ENCODE measurements at regions not wholly inside any gene's neighbourhood (a gene's known extent, or its start where the extent isn't known, plus 50 kb on each side); places are given as distances from the start of the nearest gene placed in this dataset.

DNA sequence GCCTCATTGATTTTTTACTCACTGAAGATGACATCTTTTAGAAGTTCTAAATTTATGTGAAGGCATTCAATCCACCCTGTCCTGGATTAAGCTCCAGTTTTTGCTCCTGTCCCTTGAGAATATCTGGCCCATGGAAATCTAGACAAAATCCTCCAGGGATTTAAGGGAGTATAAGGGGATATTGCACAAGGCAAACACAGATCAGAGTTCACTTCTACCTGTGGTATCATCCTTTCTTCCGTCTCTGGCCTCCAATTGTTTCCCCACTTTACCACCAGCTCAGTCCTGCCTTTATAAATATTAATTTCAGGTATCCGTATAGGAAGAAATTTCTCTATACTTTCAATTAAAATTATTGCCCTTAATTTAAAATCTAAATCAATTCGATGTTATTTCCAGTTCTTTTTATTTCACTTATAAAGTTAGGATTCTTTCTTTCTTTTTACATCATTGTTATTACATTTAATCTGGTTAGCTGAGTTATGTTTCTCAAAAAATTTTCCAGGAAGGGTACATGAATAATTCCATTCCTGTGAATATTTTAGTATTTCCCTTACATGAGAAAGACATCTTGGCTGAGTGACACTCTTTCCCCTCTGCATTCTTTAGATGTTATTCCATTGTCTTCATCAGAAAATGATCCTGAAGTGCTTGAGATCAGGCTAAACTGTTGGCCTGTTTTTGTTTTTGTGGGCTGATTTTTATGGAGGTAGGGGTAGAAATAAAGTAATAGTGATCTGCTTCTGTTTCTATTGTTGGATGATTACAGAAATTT is 194.3 kb upstream of the MAP3K1 start:
- TF ChIP-seq POLR2A (IDR thresholded peaks at IDR 0.05; ENCODE audit: low read depth, low read length), result no peak
- TF ChIP-seq TAF1 (IDR thresholded peaks at IDR 0.05; ENCODE audit: borderline replicate concordance, low read depth, low read length), result no peak
